ENCODE measurements at regions not wholly inside any gene's neighbourhood (a gene's known extent, or its start where the extent isn't known, plus 50 kb on each side); places are given as distances from the start of the nearest gene placed in this dataset.
"Not testable (repeated sequence)": the region's sequence is repeated elsewhere in the genome, so short reads cannot be mapped to it uniquely, and the experiment has no call there.

DNA sequence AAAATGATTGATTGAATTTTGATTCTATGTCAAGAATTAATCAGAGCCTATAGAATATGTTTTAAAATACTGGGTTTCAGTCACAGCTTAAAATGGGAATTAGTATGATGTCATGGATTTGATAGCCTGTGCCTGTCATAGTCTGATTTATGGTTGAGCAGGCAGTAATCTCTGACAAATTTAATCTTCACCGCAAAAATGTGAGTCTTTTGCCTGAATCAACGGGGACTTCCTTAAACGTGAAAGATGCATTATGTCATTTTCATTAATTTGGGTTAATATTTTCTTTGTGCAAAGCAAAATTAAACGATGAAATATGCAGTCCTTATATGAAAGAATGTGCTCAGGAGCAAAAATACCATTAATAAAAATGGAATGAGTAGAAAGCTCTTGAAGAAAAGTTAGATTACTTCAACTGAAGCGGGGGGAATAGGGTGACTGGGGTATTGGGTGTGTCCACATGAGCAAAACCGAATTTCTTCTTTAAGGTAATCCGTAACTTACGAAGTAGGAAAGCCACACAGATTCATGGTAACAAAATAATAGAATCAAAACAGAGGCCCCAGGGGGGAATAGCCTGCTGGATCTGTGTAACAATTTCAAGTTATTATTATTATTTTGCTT is 339.6 kb upstream of the NOX3 start:
- no peak for DNase-seq

DNA sequence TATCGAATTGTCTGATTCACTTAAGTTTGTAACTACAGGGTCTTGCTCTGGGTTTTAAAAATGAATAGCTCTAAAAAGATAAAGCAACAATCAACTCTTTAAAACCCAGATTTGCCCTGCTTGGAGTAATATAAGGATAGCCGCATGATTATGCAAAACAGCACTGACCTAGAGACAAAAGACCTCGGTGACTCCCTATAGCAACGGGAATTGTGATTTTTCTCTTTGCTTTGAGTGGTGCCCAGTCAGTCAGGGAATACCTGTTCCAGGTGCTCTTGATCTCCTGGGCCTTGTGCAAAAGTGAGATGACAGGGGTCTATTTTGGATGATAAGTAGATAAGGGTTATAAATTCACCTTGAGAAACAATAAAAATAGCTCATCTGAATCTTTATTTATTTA is 336.3 kb upstream of the NOX3 start:
- no peak for DNase-seq

DNA sequence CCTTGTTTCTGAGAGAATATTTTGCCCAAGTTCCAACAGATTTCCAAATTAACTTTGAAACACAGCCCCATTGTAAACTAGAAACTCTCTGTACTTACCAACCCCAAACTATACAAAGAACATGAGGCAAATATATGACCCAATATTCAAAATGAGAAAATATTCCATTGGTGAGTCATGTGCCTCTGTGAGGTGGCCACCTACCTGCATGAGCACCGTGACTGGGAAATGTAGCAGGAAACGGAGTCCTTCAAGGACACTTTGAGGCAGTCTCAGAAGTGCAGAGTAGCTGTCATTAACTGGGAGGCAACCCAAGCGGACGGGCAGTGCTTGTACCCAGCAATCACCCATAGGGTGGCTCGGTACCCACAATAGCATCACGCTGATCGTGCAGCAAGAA is 335.5 kb upstream of the NOX3 start:
- DNase-seq: no peak

DNA sequence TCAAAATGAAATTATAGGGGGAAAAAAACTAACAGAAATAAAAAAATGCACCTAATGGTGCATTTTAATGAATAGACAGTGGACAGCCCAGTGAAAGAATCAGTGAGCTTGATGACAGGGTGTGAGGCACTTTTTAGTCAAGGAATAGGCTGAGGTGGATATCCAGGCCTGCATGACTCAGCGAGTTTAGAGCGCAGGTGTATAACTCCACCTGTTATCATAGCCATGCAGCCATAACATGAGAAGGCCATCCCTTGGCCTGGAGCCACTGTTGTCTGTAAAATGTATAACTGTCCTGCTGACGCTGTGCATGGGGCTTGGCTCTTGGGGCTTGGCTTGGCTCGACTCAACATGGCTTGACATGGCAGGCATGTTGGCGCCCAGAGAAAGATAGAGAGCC is 331.5 kb upstream of the NOX3 start:
- DNase-seq: no peak

DNA sequence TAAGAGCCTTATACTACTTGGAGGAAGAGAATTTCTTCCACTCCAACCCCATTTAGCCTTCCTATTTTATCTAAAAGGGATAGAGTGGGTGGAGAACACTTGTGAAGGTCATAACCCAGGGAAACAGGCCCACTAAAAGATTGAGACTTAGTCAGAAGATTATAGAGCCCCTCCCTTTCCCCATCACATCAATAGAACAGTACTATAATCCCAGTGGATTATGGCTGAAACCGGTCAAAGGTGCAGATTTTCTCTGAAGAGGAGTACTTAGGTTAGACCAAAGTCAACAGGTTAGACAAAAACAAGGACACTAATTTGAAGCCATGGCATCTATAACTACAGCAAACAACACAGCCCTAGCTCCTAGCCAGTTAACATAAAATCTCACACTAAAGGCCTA is 330.9 kb upstream of the NOX3 start:
- no peak for DNase-seq

DNA sequence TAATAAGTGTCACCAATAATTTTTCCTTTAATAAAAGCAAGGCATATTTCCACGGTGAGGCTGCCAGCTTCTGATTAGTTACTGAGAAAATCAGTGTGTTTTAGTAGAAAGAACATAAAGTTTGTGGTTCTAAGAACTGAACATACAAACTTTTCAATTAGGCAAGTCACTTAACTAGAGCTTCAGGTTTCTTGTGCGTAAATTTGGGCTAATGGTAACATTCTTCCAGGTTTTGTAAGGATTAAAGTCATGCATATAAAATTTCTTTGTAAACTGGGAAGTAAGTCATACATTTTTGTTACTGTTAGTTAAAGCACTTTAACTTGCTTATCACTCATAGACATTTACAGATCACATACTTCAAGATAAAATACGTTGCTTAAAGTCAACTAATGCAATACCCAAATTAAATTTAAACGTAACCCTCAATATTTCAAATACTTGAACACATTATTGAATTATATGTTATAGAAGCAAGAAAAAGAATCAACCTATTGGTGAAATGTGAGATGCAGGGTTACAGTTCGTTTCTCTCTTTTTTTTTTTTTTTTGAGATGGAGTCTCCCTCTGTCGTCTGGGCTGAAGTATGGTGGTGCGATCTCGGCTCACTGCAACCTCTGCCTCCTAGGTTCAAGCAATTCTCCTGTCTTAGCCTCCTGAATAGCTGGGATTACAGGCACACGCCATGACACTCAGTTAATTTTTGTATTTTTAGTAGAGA is 327.3 kb upstream of the NOX3 start:
- DNase-seq: no peak

DNA sequence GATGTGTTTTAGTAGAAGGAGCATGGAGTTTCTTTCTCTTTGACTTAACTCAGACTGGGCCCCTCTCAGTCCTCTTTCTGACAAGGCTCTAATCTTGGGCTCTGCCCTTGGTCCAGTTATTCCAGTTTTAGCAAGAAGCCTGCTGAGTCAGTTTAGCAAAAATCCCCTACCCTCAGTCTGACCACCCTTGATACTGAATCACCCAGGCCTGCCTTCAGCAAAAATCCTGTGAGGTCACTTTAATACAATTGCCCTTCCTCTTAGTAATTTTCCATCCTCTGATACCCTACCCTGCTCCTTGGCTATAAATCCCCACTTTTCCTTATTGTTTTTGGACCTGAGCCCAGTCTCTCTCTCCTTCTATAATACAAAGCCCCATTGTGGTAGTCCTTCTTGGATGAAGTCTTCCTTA is 326.7 kb upstream of the NOX3 start:
- DNase-seq: no peak

DNA sequence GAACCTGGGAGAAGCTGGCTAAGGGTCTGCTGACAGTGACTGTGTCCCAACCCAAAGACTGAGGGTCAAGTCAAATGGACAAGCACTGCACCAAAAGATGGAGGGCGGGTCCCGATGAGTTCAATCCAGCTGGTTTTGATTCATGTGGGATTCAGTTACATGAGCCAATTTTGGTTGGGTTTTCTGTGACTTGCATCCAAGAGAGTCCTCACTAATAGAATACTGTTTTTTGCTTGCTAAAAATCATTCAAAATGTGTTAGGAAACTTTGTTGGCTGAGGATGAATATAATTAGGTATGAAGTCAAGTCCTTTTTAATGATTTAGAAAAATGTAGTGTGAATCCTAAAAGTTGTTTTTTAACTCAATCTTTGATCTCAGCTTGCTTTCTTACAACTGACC is 323.8 kb upstream of the NOX3 start:
- DNase-seq: no peak

DNA sequence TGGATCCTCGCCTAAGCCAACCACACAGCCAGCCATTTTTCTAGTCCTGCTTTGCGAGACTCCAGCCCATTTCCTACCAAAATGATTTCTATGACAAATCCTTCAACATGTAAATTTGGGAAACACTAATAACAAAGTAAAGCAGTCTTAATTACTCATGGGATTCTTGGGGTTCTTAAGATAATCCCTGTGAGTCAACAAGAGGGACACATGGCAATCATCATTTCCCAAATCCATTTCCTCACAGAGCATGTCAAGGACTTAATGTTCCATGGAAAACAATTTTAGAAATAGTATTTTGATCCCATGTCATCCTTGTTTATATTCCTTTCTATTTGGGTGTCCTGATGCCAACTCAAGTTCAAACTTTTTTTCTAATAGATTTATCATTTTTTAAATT is 322.7 kb upstream of the NOX3 start:
- DNase-seq: no peak

DNA sequence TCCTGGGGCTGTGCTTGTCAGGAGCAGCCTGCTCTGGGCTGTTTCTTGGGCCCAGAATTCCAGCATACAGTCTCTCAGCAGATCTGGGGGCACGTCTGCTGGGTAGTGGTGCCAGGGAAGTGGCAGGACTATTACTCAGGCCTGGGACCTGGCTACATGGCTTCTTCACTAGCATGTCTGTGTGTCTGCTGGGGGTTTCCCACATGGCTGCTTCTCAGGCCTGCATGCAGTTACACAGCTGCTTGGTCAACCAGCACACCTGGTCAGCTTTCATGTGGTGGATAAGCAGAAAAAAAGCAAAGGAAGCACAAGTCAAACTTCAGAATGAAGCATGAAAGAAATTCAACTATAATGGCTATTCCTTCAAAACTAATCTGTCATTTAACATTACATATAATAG is 316.2 kb upstream of the NOX3 start:
- DNase-seq: no peak

DNA sequence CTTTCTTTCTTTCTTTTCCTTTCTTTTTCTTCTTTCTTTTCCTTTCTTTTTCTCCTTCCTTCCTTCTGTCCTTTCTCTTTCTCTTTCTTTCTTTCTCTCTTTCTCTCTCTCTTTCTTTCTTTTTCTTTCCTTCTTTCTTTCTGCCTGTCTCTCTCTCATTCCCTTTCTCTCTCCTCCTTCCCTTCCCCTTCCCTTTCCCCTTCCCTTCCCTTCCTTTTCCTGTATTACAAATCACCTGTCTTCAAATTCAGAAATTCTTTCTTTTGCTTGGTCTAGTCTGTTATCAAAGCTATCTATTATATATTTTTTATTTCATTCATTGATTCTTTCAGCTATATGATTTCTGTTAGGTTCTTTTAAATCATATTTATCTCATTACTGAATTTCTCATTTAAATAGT is 315.2 kb upstream of the NOX3 start:
- no peak for DNase-seq

DNA sequence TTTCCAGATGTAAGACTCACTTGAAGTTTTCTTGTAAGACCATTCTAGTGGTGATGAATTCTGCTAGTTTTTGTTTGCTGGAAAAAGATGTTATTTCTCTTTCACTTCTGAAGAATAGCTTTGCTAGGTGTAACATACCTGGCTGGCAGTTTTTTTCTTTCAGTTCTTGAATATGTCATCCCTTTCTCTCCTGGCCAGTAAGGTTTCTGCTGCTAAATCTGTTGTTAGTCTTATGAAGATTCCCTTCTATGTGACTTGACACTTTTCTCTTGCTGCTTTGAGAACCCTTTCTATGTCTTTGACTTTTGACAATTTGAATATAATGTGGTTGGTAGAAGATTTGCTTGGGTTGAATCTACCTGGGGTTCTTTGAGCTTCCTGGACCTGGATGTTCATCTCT is 314.7 kb upstream of the NOX3 start:
- no peak for DNase-seq

DNA sequence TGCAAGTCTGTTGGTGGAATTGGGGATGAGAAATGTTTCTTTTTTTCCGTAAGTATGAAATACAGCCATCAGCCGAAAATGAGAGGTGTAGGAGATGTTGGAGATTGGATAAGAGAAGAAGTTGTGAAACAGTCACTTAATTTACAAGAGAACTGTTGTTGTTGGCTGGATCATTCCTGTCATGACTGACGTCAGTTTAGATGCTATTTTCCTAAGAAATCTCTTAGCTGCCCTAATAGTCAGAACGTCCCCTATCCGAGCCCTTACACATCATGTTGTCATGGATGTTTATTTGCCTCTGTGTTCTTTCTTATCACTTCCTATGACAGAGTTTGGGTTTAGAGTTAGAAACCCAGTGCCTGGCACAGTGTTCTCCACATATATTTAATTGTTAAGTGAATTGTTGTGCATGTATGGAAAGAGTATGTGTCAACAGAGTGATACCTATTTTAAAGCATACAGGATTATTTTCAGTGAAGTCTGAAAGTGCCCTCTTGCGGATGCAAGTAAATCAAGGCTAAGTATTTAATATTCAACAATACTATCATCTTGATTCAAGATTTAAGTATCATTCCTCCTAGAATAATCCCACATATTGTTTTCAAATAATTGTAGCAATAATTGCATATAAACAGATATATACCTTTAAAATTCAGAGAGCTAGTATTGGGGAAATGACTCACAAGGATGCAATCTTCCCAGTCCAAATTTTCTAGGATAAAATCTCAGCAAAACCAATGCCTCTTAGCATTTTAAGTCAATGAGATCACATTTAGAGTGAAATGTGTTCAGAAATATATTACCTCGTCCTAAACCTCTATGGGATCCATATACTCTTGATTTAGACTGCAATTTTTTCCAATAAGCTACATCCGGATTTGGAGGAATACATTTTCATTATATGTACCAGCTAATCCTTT is 309.9 kb upstream of the NOX3 start:
- DNase-seq: no peak

DNA sequence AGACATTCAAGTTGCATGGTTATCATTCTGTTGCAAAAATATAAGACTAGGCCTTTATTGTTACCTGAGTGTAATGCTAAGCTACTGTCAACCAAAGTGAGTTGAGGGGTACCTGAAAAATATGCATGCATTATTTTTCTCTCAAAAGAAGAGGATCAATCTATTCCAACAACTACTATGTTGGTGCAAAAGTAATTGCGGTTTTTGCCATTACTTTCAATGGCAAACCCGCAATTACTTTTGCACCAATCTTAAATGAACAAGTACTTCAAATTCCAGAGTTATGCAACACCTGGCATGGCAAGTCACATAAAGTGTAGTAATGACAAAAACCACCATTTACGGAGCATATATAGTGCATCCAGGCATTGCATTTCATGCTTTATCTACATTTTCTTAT is 307.0 kb upstream of the NOX3 start:
- DNase-seq: no peak

DNA sequence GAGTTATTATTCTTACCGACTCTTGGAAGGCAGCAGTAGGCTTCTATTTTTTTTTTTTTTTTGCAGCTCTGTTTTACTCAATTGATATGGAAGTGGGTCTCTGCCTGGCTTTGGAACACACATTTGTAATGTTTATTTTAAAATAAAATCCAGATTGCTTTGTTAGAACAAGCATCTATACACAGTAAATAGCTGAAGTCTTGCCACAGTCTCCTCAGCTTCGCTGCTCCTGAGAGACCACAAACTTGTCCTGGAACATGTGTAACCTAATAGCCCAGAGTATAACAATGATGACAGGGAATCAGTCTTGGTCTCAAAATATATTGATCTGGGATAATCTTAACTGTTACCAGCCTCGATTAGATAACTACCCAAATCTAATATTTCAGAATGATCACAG is 299.8 kb upstream of the NOX3 start:
- DNase-seq: no peak

DNA sequence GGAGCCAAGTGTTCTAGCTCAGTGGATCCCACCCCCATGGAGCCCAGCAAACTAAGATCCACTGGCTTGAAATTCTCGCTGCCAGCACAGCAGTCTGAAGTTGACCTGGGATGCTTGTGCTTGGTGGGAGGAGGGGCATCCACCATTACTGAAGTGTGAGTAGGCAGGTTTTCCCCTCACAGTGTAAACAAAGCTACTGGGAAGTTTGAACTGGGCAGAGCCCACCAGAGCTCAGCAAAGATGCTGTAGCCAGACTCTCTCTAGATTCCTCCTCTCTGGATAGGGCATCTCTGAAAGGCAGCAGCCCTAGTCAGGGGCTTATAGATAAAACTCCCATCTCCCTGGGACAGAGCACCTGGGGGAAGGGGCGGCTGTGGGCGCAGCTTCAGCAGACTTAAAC is 293.1 kb upstream of the NOX3 start:
- not testable (repeated sequence) for DNase-seq

DNA sequence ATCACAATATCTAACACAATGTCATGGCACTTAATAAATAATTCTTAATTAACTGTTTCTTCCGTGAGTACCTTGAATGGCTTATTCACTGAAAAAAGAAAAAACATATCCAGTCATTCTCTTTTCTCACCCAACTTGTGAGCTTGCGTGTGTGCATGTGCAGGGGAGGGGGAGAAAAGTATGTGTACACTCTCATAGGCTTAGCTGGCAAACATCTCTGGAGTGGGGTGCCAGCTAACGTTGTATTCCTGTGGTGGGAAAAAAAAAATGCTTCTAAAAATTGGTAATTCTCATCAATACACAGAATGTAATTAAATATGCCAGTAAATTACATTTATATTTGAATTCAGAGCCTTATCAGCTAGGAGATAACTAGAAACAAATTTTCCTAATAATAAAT is 291.9 kb upstream of the NOX3 start:
- no peak for DNase-seq

DNA sequence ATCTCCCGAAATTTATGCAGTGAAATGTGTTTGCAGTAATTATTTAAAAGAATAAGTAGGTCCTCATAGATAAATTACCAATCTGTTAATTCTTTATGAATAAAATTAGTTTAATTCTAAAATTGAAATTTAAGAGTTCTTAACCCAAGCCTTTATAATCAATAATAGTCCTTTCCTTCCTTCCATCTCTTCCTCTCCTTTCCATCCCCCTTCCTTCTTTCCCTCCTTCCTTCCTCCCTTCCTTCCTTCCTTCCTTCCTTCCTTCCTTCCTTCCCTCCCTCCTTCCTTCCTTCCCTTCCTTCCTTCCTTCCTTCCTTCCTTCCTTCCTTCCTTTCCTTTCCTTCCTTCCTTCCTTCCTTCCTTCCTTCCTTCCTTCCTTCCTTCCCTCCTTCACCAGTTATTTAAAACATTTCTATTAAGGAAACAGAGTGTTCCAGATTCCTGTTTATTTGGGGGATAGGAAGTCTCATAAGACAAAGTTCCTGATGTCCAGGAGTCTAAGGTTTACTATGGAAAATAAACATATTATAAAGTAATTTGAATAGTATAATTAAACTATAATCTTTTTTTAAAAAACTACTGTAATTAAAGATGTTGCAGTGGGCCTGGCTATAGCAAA is 285.3 kb upstream of the NOX3 start:
- no peak for DNase-seq

DNA sequence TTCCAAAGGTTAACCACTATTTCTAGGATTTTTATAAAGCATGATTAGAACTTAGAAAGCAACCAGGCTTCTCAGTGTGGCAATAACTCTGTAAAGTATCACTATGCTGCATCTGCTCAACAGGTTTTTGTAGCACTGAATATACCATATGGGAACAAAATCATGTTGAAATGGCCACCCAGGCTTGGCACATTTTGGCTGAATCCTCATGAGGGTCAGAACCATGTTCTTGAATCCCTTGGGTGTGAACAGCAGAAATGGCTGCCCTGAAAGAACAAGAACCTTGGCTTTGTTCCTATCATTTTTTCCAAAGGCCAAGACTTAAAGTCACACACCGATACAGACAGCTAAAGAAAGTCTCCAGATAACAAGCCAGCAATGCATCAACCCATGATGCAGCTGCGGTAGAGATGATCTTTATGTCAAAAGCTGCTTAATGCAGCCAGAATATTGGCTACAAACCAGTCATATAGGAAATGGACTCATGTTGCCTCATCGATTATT is 283.0 kb upstream of the NOX3 start:
- no peak for DNase-seq

DNA sequence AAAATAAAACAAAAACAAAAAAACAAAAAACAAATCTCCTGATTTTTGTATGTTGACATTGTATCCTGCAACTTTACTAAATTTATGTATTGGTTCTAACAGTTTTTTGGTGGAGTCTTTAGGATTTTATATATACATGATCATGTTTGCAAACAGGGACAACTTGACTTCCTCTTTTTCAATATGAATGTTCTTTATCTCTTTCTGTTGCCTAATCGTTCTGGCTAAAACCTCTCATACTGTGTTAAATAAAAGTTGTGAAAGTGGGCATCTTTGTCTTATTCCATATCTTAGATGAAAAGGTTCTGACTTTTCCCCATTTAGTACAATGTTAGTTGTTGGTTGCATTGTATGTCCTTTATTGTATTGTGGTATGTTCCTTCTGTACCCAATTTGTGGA is 261.7 kb upstream of the NOX3 start:
- DNase-seq: no peak

DNA sequence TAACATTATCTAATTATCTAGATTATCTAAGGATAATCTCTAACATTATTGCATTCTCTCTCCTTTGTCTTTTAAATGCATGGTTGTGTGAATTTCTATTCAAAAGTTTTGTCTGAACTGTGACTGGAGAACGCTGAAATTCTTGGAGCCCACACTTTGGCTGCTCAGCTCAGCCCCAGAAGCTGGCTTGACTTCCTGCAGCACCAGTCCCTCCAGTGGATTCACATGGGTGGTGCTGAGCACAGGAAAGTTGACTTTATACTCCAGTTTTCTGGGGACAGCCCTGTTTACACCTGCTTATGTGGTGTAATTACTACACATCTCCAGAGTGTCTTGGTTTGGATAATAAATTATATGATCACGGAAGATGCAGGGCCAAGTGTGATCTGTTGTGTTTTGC is 255.1 kb upstream of the NOX3 start:
- no peak for DNase-seq

DNA sequence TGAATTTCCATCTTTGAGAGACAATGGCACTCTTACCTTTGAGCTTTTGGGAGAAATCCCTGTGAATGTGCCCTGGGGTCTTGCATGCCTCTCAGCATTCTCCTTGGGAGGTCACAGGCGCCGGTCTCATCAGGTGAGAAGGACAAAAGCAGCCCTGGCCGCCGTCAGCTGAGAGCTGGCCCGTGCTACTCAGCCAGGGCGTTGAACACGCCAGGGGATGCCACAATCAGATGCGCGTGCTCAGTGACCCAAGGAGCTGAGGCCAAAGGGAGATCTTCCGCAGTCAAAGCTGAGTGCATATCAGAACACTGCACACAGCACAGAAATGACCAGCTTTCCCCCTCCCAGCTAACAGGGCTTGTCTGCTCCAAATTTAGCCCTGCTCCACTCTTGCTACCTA is 253.6 kb upstream of the NOX3 start:
- DNase-seq: no peak

DNA sequence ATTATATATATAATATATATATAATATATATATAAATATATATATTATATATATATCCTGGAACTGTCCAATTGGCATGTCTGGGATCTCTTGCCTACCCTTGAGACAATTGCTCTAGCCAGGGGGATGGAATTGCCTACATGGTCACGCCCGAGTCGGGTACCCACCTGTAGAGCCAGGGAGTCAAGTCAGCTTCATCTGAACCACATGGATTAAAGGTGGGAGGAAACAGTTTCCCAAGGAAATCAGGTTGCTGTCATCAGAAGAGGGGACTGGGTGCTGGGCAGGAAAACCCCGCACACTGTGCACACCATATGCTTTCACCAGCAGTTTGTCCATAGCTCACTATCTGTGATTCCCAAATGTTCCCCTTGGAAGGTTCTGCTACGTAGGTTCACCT is 252.5 kb upstream of the NOX3 start:
- DNase-seq: no peak

Measured in activated CD4-positive, alpha-beta T cell treated with anti-CD3 and anti-CD28 coated beads, Interleukin-2, amount 50 U/mL, for 16 hours (primary cell).